HG03575 (cell line): ENCODE measurements at regions not wholly inside any gene's neighbourhood (a gene's known extent, or its start where the extent isn't known, plus 50 kb on each side); places are given as distances from the start of the nearest gene placed in this dataset.
A peak's percentile ranks its signal among the peaks of the same experiment; 100 is the strongest.
"Not testable (repeated sequence)": the region's sequence is repeated elsewhere in the genome, so short reads cannot be mapped to it uniquely, and the experiment has no call there.

Source experiments
- ATAC-seq: cut with Tn5 transposase; IDR thresholded peaks from one replicate; pipeline ENCODE4 v1.9.1; 2021; ENCODE audit not compliant: unreplicated experiment, insufficient number of reproducible peaks, low FRiP score; ENCODE audit errors: extremely low read depth

GRCh38 chr14:42508209-42508946 lies 901.7 kb downstream of the LRFN5 start:
- no peak for ATAC-seq

DNA sequence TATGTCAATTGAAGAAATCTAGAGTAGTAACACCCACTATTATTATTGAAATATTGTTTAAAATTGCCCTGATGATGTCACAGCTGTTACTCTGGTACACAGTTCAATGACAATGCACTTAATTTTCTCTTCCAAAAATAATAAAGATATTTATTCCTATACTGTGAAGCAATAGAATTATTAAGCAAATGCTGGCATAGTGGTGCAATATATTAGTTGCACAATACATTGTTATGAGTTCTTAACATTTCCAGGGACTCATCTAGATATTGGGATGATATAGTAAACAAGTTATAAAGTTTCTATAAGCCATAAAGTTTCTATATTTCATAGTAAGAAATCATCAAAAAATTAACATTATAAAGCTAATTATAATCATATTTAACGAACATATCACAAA lies 897.8 kb downstream of the LRFN5 start:
- no peak for ATAC-seq

GRCh38 chr14:42499137-42499536 lies 892.5 kb downstream of the LRFN5 start:
- no peak for ATAC-seq

GRCh38 chr14:42490536-42490935 lies 883.9 kb downstream of the LRFN5 start:
- no peak for ATAC-seq

DNA sequence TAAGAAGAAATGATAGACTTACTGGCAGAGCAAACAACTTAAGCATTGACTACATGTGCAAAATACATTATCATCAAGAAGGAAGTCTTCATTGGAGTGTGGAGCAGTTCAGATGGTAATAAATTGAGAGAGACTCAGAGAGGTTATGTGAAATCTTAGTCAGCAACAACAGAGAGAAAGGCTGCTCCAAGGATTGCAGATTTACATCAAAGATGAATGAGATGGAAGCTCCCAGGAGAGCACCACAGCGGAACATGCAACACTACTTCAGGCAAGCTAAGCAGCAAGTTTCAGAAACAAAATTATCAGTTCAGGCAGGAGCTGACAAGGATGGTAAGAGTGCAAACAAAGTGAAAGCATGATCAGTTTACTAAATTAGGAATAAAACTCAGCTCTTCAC lies 882.3 kb downstream of the LRFN5 start:
- ATAC-seq = no peak

GRCh38 chr14:42482345-42482971 lies 875.8 kb downstream of the LRFN5 start:
- ATAC-seq = not testable (repeated sequence)

GRCh38 chr14:42481714-42482113 lies 875.0 kb downstream of the LRFN5 start:
- ATAC-seq = not testable (repeated sequence)

DNA sequence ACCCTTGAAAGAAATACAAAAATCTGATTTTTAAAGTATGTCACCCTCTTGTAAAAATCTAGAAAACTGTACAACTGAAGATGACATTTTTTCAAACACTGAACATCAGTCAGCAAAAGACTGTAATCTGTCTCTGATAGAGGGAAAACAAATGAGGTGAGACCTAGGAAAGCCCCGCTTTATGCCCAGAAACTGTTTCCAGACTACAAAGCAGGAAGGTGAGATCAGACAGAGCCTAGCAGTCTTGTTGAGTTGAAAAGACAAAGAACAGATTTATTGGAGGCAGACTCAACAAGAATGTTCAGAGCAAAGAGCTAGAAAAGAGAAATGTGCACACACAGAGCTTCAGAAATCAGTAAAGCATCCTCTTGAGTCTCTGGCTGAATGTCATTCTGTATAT lies 873.6 kb downstream of the LRFN5 start:
- no peak for ATAC-seq

- ATAC-seq = no peak
Measured at GRCh38 chr14:42475289-42475688, 868.6 kb downstream of the LRFN5 start.

DNA sequence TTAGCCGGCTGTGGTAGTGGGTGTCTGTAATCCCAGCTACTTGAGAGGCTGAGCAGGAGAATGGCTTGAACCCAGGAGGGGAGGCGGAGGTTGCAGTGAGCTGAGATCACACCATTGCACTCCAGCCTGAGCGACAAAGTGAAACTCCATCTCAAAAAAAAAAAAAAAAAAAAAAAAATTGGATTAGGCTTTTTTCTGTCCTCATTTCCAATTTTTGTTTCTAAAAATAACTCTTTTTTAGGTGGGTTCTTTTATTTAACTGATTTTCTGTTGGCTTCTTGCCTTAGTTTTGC lies 863.7 kb downstream of the LRFN5 start:
- no peak for ATAC-seq

DNA sequence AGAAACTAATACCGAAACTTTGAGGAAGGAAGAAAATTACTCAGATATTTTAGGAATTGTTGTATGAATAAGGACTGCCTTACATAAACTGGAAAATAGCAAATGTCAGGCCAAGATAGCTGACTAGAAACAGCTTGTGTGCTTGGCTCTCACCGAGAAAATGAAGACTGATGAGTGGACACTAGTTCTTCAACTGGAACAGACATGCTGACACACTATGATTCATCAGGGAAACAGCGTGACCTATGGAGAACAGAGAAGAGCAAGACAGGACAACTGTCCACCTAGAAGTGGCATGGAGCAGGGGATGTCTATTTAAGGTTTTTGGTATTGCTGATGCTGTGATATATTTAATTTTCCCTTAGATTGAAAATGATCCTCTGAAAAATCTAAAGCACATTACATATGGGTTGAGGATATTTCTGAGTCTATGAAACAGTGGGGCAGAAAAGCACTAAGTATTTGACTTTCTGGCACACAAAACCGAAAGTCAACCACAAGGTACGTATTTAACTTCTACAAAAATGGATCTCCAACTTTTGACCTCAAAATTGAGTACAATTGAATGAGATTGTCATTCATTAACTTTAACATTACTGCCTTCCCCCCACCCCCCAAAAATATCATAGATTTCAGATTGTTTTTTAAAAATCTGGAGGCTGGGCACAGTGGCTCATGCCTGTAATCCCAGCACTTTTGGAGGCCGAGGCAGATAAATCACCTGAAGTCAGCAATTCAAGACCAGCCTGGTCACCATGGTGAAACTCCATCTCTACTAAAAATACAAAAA lies 863.2 kb downstream of the LRFN5 start:
- no peak for ATAC-seq

- no peak for ATAC-seq
Measured at GRCh38 chr14:42460673-42461072, 854.0 kb downstream of the LRFN5 start.

DNA sequence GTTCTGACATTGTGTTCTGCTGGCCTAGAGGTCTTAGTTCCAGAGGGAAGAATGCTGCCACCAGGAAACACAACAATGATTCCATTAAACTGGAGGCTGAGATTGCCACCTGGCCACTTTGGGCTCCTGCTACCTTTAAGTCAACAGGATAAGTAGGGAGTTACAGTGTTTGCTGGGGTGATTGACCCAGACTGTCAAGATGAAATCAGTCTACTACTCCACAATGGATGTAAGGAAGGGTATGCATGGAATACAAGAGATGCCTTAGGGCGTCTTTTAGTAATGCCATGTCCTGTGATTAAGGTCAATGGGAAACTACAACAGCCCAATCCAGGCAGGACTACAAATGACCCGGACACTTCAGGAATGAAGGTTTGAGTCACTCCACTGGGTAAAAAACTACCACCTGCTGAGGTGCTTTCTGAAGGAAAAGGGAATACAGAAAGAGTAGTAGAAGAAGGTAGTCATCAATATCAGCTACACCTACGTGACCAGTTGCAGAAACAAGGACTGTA lies 852.6 kb downstream of the LRFN5 start:
- no peak for ATAC-seq

- ATAC-seq = no peak
Measured at GRCh38 chr14:42441615-42442014, 834.9 kb downstream of the LRFN5 start.

DNA sequence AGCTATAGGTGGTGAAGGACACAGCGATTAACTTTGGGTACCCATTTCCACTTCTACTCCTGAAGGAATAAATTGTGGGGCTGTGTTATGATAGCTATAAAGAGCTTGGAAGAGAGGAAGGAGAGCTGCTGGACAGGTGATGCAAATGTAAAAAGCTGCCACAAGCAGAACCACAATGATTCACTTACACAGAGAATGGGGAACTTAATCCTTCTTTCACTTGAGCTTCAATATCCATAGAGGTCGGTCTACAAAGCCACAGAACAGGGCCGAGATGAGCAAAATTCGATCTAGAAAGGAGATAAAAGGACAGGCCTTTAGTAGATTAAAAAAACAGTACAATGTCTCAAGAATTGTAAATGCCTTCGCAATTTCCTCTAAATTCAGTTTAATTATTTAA lies 831.1 kb downstream of the LRFN5 start:
- ATAC-seq = no peak

GRCh38 chr14:42429401-42429800 lies 822.7 kb downstream of the LRFN5 start:
- no peak for ATAC-seq

- ATAC-seq = peak; percentile 98
Measured at GRCh38 chr14:42428996-42429395, 822.3 kb downstream of the LRFN5 start.

GRCh38 chr14:42424501-42424900 lies 817.8 kb downstream of the LRFN5 start:
- ATAC-seq = no peak

DNA sequence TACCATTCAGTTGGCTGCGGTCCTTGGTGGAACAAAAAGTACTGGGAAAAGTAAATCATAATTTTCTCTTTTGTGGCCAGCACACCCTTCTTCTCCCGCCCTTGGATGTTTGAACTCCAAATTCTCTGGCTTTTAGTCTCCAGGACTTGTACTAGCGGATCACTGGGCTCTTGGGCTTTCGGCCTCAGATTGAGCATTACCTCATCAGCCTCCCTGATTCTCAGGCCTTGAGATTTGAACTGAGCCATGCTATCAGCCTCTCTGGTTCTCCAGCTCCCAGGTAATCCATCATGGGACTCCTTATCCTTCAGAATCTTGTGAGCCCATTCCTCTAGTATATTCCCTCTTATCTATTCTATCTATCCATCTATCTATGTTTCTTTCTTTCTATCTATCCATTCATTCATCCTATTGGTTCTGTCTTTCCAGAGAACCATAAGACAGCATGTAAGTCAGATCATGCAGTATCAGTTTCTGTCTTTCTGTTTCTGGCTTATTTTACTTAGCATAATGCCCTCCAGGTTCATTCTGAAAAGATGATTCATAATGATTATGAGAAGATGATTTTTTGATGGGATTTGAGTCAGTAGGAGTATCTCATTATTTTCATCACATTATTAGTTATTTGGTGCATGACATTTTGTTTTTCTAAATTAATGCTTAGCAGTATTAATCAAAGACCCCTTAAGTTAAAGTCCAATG lies 814.9 kb downstream of the LRFN5 start:
- no peak for ATAC-seq
